ENCODE measurements at regions not wholly inside any gene's neighbourhood (a gene's known extent, or its start where the extent isn't known, plus 50 kb on each side); places are given as distances from the start of the nearest gene placed in this dataset.

DNA sequence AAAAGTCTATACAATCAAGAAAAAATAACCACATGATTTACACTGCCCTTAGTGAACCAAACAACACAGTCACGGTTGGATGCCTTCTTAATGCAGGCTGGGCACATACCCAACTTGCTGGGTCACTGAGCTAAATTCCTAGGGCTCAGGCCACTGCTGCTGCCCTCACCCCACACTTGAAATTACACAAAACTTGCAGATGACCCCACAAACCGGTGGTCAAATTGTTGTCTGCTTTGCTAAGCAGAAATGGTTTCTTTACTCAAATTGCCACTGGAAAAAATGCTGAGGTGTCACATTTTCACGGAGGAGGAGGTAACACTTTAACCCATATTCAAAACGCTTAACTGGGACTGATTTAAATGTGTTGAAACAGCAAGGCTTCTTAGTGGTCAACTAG lies 62.4 kb downstream of the HMHB1 start:
- no peak for TF ChIP-seq YY1 (IDR thresholded peaks at IDR 0.05; ENCODE audit: low read depth)
- TF ChIP-seq, protein P1, sequence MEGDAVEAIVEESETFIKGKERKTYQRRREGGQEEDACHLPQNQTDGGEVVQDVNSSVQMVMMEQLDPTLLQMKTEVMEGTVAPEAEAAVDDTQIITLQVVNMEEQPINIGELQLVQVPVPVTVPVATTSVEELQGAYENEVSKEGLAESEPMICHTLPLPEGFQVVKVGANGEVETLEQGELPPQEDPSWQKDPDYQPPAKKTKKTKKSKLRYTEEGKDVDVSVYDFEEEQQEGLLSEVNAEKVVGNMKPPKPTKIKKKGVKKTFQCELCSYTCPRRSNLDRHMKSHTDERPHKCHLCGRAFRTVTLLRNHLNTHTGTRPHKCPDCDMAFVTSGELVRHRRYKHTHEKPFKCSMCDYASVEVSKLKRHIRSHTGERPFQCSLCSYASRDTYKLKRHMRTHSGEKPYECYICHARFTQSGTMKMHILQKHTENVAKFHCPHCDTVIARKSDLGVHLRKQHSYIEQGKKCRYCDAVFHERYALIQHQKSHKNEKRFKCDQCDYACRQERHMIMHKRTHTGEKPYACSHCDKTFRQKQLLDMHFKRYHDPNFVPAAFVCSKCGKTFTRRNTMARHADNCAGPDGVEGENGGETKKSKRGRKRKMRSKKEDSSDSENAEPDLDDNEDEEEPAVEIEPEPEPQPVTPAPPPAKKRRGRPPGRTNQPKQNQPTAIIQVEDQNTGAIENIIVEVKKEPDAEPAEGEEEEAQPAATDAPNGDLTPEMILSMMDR (IDR thresholded peaks at IDR 0.05): no peak
- no peak for TF ChIP-seq POLR2AphosphoS5 (IDR thresholded peaks at IDR 0.05; ENCODE audit: low read depth, low read length)
- no peak for TF ChIP-seq NFIC (IDR thresholded peaks at IDR 0.05; ENCODE audit: borderline replicate concordance)
- no peak for TF ChIP-seq RAD21 (IDR thresholded peaks at IDR 0.05; ENCODE audit: low read length)
- TF ChIP-seq GABPA (IDR thresholded peaks at IDR 0.05; ENCODE audit: low read depth): no peak
- TF ChIP-seq, protein P2, sequence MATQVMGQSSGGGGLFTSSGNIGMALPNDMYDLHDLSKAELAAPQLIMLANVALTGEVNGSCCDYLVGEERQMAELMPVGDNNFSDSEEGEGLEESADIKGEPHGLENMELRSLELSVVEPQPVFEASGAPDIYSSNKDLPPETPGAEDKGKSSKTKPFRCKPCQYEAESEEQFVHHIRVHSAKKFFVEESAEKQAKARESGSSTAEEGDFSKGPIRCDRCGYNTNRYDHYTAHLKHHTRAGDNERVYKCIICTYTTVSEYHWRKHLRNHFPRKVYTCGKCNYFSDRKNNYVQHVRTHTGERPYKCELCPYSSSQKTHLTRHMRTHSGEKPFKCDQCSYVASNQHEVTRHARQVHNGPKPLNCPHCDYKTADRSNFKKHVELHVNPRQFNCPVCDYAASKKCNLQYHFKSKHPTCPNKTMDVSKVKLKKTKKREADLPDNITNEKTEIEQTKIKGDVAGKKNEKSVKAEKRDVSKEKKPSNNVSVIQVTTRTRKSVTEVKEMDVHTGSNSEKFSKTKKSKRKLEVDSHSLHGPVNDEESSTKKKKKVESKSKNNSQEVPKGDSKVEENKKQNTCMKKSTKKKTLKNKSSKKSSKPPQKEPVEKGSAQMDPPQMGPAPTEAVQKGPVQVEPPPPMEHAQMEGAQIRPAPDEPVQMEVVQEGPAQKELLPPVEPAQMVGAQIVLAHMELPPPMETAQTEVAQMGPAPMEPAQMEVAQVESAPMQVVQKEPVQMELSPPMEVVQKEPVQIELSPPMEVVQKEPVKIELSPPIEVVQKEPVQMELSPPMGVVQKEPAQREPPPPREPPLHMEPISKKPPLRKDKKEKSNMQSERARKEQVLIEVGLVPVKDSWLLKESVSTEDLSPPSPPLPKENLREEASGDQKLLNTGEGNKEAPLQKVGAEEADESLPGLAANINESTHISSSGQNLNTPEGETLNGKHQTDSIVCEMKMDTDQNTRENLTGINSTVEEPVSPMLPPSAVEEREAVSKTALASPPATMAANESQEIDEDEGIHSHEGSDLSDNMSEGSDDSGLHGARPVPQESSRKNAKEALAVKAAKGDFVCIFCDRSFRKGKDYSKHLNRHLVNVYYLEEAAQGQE (IDR thresholded peaks at IDR 0.05; ENCODE audit: low read depth, low read length): no peak
- TF ChIP-seq, protein P3, sequence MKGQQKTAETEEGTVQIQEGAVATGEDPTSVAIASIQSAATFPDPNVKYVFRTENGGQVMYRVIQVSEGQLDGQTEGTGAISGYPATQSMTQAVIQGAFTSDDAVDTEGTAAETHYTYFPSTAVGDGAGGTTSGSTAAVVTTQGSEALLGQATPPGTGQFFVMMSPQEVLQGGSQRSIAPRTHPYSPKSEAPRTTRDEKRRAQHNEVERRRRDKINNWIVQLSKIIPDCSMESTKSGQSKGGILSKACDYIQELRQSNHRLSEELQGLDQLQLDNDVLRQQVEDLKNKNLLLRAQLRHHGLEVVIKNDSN (IDR thresholded peaks at IDR 0.05; ENCODE audit: borderline replicate concordance, low read depth): no peak
